Loucy (cell line): ENCODE measurements at regions not wholly inside any gene's neighbourhood (a gene's known extent, or its start where the extent isn't known, plus 50 kb on each side); places are given as distances from the start of the nearest gene placed in this dataset.

ENCODE experiments used
- CTCF ChIP-seq: fragments of 200-600 bp; sonication (generic); conservative IDR thresholded peaks from 2 replicates; pipeline ENCODE4 v1.5.1; 2014; ENCODE audit warnings: mild to moderate bottlenecking, antibody characterized with exemption, low read length
- EZH2phosphoT487 ChIP-seq: fragments of 200-600 bp; IDR thresholded peaks from 2 replicates; pipeline ENCODE4 v1.6.1; 2018; ENCODE audit warnings: antibody characterized with exemption, mild to moderate bottlenecking, moderate library complexity, borderline replicate concordance

DNA sequence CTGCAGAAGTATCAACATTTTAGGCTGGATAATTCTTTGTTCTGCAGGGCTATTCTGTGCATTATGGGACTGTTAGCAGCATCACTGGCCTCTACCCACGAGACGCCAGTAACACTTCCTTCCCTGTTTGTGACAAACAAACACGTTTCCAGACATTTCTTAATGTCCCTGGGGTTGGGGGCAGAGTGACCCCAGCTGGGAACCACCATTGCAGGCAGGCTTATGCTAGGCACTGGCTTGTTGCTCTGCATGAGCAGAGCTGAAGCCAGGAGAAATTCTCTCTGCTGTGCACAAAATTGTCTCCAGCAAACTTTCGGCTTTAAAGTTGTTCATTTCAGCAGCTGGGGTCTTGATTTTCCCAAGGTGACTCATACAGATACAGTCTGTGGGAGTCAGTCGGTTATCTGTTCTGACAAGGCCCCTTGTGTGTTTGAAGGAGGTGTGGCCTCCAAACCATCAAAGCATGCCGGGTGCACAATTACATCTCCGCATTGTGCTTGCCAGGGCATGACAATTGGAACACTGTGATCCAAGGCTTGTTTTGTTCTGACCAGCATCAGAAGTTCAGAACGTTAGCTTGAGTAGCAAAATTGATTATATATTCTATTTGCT lies 156.4 kb upstream of the BOD1L1 start:
- no peak for TF ChIP-seq CTCF
- no peak for TF ChIP-seq EZH2phosphoT487
